ENCODE measurements at regions not wholly inside any gene's neighbourhood (a gene's known extent, or its start where the extent isn't known, plus 50 kb on each side); places are given as distances from the start of the nearest gene placed in this dataset.

DNA sequence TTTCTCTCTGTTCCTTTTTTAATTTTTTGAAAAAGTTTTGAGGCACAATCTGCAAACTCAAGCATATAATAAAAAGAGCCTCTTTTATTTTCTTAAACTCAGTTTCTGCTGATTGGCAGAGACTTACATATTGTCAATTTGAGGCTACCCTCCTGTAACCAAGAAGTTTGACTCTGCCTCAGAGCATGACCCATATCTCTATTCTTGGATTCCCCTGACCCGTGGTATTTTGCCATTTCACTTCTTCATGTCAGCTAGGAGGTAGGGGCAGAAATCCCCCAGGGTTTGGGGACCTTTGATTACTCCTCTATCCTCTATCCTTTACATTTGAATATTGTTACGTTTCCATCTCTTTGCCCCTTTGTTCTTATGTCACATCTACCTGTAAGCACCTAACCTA is 479.1 kb upstream of the ALCAM start:
- TF ChIP-seq, protein P1, sequence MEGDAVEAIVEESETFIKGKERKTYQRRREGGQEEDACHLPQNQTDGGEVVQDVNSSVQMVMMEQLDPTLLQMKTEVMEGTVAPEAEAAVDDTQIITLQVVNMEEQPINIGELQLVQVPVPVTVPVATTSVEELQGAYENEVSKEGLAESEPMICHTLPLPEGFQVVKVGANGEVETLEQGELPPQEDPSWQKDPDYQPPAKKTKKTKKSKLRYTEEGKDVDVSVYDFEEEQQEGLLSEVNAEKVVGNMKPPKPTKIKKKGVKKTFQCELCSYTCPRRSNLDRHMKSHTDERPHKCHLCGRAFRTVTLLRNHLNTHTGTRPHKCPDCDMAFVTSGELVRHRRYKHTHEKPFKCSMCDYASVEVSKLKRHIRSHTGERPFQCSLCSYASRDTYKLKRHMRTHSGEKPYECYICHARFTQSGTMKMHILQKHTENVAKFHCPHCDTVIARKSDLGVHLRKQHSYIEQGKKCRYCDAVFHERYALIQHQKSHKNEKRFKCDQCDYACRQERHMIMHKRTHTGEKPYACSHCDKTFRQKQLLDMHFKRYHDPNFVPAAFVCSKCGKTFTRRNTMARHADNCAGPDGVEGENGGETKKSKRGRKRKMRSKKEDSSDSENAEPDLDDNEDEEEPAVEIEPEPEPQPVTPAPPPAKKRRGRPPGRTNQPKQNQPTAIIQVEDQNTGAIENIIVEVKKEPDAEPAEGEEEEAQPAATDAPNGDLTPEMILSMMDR (IDR thresholded peaks at IDR 0.05): no peak
- no peak for TF ChIP-seq POLR2A (IDR thresholded peaks at IDR 0.05)

Measured in body of pancreas (tissue), 4 donors.